Adipocyte (in vitro differentiated cells): ENCODE measurements at regions not wholly inside any gene's neighbourhood (a gene's known extent, or its start where the extent isn't known, plus 50 kb on each side); places are given as distances from the start of the nearest gene placed in this dataset.
"Not testable (repeated sequence)": the region's sequence is repeated elsewhere in the genome, so short reads cannot be mapped to it uniquely, and the experiment has no call there.

Experiments
- DNase-seq: peaks from one replicate; pipeline ENCODE4 v3.0.0-alpha.2; 2015; ENCODE audit warnings: low read depth
- H3K27me3 ChIP-seq: replicated peaks from 2 replicates; pipeline ENCODE4 v1.7.0; 2013; ENCODE audit warnings: mild to moderate bottlenecking, low read length, moderate library complexity; ENCODE audit not compliant: control insufficient read depth, insufficient read depth
- H3K36me3 ChIP-seq: 2 replicates; pipeline ENCODE4 v1.7.0; 2013; ENCODE audit warnings: low read length, mild to moderate bottlenecking, moderate library complexity; ENCODE audit not compliant: control insufficient read depth, insufficient read depth, severe bottlenecking
- H3K4me1 ChIP-seq: 2 replicates; pipeline ENCODE4 v1.7.0; 2013; ENCODE audit warnings: mild to moderate bottlenecking, low read length, moderate library complexity; ENCODE audit not compliant: control insufficient read depth, insufficient read depth
- H3K4me3 ChIP-seq: 2 replicates; pipeline ENCODE4 v1.7.0; 2013; ENCODE audit warnings: mild to moderate bottlenecking, low read length, moderate library complexity
- H3K9ac ChIP-seq: 2 replicates; pipeline ENCODE4 v1.7.0; 2013; ENCODE audit warnings: mild to moderate bottlenecking, low read length, moderate library complexity
- H3K9me3 ChIP-seq: 2 replicates; pipeline ENCODE4 v1.7.0; 2013; ENCODE audit warnings: mild to moderate bottlenecking, low read length, moderate library complexity; ENCODE audit not compliant: control insufficient read depth

DNA sequence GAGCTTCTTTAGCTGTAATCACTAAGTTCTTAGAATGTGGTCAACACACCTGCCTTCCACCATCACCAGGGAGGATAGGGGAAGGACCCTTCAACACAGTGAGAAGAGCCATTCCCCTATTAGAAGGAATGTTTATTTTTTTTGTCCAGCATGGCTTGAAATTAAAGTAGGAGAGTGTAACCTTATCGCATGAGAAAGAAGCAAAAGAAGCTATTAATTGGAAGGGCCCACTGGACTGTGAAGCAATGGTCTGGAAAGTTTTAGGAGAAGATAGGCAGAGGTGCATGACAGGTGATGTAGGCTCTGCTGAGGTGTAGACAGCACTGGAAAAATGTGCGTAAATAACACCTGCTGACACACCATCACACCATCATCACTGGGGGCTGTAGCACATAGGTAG is 1526.0 kb downstream of the MAT2B start:
- Histone ChIP-seq H3K9me3 (no peaks in the 10 kb centered on the region), H3K4me3 (no peak overlapping the region), H3K9ac (no peak overlapping the region), H3K27me3 (no peaks in the 10 kb centered on the region), H3K36me3 (no peaks in the 10 kb centered on the region), H3K4me1 (no peaks in the 10 kb centered on the region)
- DNase-seq = no peak

DNA sequence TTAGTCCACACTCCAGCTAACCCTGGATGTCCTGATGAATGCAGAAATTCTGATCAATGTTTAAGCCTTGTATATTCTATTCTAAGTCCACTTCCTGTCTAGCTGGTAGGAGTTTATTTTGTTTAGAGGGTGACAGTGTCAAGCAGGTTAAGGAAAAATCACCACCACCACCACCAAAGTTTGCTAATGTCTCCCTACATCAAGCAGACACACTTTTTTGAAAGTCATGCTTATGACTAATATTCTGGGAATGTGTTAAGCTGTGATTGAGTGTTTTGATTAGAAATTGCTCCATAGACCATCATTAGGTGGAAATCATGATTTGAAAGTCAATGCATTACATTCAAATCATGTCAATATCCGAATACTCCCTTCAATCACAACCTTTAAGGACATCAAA is 1530.1 kb downstream of the MAT2B start:
- Histone ChIP-seq H3K27me3 (no peaks in the 10 kb centered on the region), H3K4me1 (no peaks in the 10 kb centered on the region), H3K9ac (no peak overlapping the region), H3K9me3 (no peaks in the 10 kb centered on the region), H3K36me3 (no peaks in the 10 kb centered on the region), H3K4me3 (no peak overlapping the region)
- no peak for DNase-seq

DNA sequence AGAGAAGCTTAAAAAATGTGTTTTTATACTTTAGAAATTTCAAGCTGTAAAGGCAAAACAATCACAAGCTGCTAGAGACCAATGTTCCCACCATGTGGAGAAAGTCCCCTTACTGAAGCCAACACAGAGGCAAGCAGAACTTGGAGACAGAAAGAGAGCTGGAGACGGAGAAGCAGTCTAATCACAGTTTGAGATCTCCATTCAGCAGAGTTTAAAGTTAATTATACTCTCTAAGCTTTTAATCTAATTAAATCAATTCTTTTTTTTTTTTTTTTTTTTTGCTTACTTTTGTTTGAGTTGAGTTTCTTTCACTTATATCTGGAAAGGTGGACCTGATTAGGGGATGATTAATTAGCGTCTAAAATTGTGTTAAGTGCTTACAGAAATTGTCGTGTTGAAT is 1534.3 kb downstream of the MAT2B start:
- H3K9ac ChIP-seq = no peak overlapping the region
- H3K4me3 ChIP-seq = no peak overlapping the region
- H3K9me3 ChIP-seq = no peaks in the 10 kb centered on the region
- no peaks in the 10 kb centered on the region for H3K36me3 ChIP-seq
- no peaks in the 10 kb centered on the region for H3K27me3 ChIP-seq
- DNase-seq = no peak
- H3K4me1 ChIP-seq = no peaks in the 10 kb centered on the region

DNA sequence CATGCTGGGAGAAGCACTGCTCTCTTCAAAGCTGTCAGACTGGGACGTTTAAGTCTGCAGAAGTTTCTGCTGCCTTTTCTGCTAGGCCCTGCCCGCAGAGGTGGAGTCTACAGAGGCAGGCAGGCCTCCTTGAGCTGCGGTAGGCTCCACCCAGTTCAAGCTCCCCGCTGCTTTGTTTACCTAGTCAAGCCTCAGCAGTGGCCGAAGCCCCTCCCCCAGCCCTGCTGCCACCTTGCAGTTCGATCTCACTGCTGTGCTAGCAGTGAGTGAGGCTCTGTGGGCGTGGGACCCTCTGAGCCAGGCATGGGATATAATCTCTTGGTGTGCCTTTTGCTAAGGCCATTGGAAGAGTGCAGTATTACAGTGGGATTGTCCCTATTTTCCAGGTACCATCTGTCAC is 1540.5 kb downstream of the MAT2B start:
- H3K27me3 ChIP-seq, H3K36me3 ChIP-seq, H3K4me3 ChIP-seq, H3K4me1 ChIP-seq, H3K9ac ChIP-seq, DNase-seq, H3K9me3 ChIP-seq: not testable (repeated sequence)

DNA sequence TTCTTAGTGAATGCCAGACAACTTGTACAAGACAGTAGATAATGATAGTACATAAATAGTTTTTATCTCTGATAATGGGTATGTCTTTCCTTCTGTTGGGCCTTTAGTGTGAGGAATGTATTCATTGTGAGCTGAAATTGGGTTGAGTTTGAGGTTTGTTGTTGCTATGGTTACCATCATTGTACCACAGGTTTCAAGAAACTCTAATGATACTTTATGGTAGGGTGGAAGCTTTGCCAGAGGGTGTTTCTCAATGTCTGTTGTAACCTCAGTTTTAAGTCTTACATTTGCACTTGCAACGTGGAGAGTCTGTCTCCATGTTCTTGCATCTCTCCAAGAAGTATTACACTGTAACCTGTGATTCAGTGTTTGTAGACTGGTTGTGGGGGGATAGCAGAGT is 1550.1 kb downstream of the MAT2B start:
- Histone ChIP-seq H3K9ac (no peak overlapping the region), H3K27me3 (no peaks in the 10 kb centered on the region), H3K4me1 (no peaks in the 10 kb centered on the region), H3K36me3 (no peaks in the 10 kb centered on the region), H3K9me3 (no peaks in the 10 kb centered on the region), H3K4me3 (no peak overlapping the region)
- no peak for DNase-seq

DNA sequence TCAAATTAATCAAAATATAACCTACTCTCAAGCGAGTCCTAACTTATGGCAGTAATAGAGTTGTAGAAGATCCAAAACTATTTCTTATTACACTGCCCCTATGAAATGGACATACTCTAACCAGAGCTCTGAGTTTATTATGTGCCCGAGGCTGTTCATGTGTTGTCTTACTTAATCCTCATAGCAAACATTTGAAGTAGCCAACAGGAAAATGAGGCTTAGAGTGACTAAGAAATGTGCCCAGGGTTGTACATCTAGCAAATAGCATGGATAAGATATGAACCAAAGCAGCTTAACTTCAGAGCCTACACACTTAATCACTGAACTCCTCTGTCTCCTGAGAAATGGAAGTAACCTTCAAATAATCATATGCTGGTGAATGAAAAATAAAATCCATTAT is 1551.7 kb downstream of the MAT2B start:
- H3K4me3 ChIP-seq = no peak overlapping the region
- no peaks in the 10 kb centered on the region for H3K9me3 ChIP-seq
- no peaks in the 10 kb centered on the region for H3K27me3 ChIP-seq
- DNase-seq = no peak
- no peaks in the 10 kb centered on the region for H3K4me1 ChIP-seq
- no peak overlapping the region for H3K9ac ChIP-seq
- H3K36me3 ChIP-seq = no peaks in the 10 kb centered on the region

DNA sequence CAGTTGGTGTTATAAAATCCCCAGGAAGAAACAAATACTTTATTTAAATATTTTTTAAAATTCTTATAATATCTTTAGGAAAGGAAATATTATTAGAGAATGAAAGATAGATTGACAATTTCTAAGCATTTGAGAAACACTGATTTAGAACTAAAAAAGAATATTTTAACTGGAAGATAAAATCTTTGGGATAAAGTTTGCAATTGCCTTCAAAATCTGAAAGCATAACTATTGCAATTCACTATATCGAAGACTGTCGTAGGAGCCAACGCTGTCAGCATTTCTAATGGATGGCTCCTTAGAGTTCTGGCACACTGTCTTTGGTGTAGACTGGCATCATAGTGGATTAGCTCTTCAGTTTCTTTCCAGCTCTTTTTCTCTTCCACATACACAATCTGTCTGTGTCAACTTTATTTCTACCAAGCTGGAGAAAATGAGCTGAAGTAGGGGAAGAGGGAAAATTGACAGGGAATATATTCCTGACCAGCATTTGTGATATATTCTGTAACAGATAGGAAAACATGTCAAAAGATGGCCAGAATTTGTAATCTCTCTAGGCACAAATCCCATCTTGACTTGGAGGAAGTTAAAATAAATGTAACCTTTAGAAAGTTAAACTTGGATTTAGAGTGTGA is 1561.4 kb downstream of the MAT2B start:
- Histone ChIP-seq H3K9ac (no peak overlapping the region), H3K4me3 (no peak overlapping the region), H3K36me3 (no peaks in the 10 kb centered on the region), H3K4me1 (no peaks in the 10 kb centered on the region), H3K27me3 (no peaks in the 10 kb centered on the region), H3K9me3 (no peaks in the 10 kb centered on the region)
- DNase-seq = no peak

DNA sequence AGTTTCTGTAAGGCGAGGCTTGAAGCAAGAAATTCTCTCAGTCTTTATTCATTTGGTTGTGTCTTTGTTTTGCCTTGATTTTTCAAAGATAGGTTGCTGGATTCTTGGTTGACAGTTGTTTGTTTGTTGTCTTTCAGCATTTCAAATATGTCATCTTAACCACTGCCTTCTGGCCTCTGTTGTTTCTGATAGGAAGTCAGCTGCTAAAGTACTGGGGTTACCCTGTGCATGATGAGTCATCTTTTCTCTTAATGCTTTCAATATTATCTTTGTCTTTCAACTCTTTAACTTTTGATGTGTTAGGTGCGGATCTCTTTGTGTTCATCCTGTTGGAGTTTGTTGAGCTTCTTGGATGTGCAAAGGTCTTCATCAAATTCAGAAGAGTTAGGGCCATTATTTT is 1571.3 kb downstream of the MAT2B start:
- no peak for DNase-seq
- no peaks in the 10 kb centered on the region for H3K9me3 ChIP-seq
- H3K36me3 ChIP-seq = no peaks in the 10 kb centered on the region
- no peaks in the 10 kb centered on the region for H3K4me1 ChIP-seq
- H3K27me3 ChIP-seq = no peaks in the 10 kb centered on the region
- H3K9ac ChIP-seq = no peak overlapping the region
- H3K4me3 ChIP-seq = no peak overlapping the region

DNA sequence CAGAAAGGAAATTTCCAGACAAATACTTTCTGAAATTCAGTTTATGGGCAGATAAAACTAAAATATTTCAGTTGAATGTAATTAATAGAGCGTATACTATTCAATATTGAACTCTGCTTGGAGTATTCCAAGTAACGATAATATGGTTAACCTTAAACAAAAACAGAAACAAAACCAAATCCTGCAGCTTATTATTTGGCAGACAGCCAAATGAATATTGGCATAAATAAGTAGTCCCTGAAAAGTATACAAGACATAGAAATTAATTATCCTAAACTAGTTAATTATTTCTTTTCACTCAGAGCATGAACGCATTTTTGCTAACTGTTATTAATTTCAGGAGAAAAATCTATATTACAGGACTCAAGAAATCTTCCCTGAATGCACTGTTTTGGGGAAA is 1574.0 kb downstream of the MAT2B start:
- no peak overlapping the region for H3K4me3 ChIP-seq
- H3K36me3 ChIP-seq = no peaks in the 10 kb centered on the region
- no peak overlapping the region for H3K9ac ChIP-seq
- H3K27me3 ChIP-seq = no peaks in the 10 kb centered on the region
- no peaks in the 10 kb centered on the region for H3K4me1 ChIP-seq
- DNase-seq = no peak
- no peaks in the 10 kb centered on the region for H3K9me3 ChIP-seq

DNA sequence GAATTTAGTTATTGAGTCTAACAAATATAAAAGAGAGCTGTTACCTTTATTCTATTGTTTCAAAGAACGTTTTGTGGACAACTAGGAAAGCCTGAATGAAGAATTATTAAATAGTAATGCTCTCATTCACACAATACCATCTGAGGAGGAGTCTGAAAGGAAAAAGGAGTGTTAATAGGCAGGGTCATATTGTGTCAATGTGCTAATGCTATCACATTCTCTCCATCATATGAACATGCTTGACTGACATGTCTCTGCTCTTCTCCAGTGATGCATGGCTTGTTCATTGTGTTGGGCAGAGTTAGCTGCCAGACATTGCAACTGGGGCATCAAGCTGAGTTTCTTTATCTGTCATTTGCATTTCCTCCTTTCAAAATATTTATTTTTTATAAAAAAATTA is 1578.0 kb downstream of the MAT2B start:
- no peaks in the 10 kb centered on the region for H3K4me1 ChIP-seq
- H3K4me3 ChIP-seq = no peak overlapping the region
- no peak overlapping the region for H3K9ac ChIP-seq
- no peak for DNase-seq
- H3K9me3 ChIP-seq = no peaks in the 10 kb centered on the region
- no peaks in the 10 kb centered on the region for H3K36me3 ChIP-seq
- no peaks in the 10 kb centered on the region for H3K27me3 ChIP-seq

DNA sequence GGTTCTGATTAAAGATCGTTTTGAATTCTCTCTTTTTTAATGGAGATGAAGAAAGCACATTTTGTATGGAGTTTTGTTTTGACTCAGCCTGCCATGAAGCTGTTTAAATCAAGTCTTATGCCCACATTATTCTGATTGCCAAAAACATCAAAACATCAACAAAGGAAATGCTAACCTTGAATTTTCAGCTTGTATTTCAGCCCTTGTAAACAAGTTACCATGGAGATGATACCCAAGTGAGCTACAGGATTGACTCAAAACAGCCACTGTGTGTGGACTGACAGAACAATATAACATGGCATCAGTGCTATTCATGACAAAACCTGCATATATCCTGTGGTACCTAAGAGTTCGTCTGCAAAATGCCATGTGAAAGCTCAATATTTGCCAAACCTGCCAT is 1581.0 kb downstream of the MAT2B start:
- no peaks in the 10 kb centered on the region for H3K36me3 ChIP-seq
- H3K4me1 ChIP-seq = no peaks in the 10 kb centered on the region
- no peak for DNase-seq
- H3K9ac ChIP-seq = no peak overlapping the region
- H3K9me3 ChIP-seq = no peaks in the 10 kb centered on the region
- H3K27me3 ChIP-seq = no peaks in the 10 kb centered on the region
- H3K4me3 ChIP-seq = no peak overlapping the region

DNA sequence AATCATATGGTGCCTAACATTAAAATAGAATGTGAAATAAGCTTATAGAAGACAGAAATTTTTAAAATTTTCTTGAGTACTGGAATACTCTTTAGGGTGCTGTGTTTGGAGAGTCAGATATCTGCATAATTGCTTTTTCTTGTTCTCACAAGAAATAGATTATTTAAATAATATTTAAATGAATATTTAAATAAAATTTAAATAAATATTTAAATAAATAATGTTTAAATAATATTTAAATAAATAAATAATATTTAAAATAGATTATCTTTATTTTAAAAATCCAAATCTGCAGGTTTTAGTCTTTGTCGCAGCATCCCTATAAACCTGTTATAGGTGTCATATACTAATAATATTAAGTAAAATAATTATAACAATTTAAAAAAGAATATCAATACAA is 1589.4 kb downstream of the MAT2B start:
- Histone ChIP-seq H3K4me3 (no peak overlapping the region), H3K36me3 (no peaks in the 10 kb centered on the region), H3K9ac (no peak overlapping the region), H3K9me3 (no peaks in the 10 kb centered on the region), H3K27me3 (no peaks in the 10 kb centered on the region), H3K4me1 (no peaks in the 10 kb centered on the region)
- DNase-seq = no peak
